Upper lobe of left lung (tissue), 4 donors: ENCODE measurements at regions not wholly inside any gene's neighbourhood (a gene's known extent, or its start where the extent isn't known, plus 50 kb on each side); places are given as distances from the start of the nearest gene placed in this dataset.

Experiments
- POLR2A ChIP-seq, 4 donors: fragments of 450-650 bp; IDR thresholded peaks; one replicate each; pipeline ENCODE4 v1.5.1; 2016 to 2017; ENCODE audit warnings: antibody characterized with exemption in 4 of 4, mild to moderate bottlenecking in 2 of 4
- POLR2AphosphoS5 ChIP-seq, 2 donors: sonication (generic); formaldehyde crosslinking; IDR thresholded peaks; one replicate each; pipeline ENCODE4 v1.5.1; 2017; ENCODE audit warnings: antibody characterized with exemption in 2 of 2

DNA sequence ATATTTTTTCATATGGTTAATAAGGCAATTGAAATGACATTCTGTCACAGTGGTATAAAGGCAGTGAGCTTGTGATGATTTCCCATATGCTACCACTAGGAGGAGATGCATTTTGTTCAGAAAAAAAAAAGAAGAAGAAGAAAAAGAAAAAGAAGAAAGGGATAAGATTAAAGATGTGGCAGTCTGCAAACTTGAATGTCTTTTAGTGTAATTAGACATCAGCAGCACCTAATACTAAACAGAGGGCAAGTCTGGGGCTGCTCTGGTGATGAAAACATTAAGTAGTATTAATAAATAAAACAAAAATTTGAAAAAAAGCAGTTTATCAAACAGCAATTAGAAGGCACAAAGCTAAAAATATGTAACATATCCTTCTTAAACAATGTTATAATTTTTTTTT is 95.4 kb upstream of the DEFB112 start:
- TF ChIP-seq POLR2AphosphoS5 (IDR thresholded peaks at IDR 0.05) (no peak), POLR2A (IDR thresholded peaks at IDR 0.05) (no peak)
